ENCODE measurements at regions not wholly inside any gene's neighbourhood (a gene's known extent, or its start where the extent isn't known, plus 50 kb on each side); places are given as distances from the start of the nearest gene placed in this dataset.

- POLR2A ChIA-PET: no interaction called here
- intact Hi-C loops (cut with micrococcal nuclease): no loop called here
- CTCF ChIA-PET: interaction anchor here (1.4 kb wide), 1 partner anchor 657 kb away, joined by 3 read pairs; no protein-coding TSS in a partner anchor
- H3K4me1 Mint-ChIP-seq (ENCODE audit: insufficient read depth, unreplicated experiment): no peaks in the 10 kb centered on the region
- H3K36me3 Mint-ChIP-seq (ENCODE audit: insufficient read depth, unreplicated experiment): no peaks in the 10 kb centered on the region
- no peak overlapping the region for H3K4me3 Mint-ChIP-seq (ENCODE audit: unreplicated experiment)
- TF ChIP-seq, protein P1, sequence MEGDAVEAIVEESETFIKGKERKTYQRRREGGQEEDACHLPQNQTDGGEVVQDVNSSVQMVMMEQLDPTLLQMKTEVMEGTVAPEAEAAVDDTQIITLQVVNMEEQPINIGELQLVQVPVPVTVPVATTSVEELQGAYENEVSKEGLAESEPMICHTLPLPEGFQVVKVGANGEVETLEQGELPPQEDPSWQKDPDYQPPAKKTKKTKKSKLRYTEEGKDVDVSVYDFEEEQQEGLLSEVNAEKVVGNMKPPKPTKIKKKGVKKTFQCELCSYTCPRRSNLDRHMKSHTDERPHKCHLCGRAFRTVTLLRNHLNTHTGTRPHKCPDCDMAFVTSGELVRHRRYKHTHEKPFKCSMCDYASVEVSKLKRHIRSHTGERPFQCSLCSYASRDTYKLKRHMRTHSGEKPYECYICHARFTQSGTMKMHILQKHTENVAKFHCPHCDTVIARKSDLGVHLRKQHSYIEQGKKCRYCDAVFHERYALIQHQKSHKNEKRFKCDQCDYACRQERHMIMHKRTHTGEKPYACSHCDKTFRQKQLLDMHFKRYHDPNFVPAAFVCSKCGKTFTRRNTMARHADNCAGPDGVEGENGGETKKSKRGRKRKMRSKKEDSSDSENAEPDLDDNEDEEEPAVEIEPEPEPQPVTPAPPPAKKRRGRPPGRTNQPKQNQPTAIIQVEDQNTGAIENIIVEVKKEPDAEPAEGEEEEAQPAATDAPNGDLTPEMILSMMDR (IDR thresholded peaks at IDR 0.05; ENCODE audit: unreplicated experiment): no peak
- BruUV-seq (replicated peaks): no TSS peak
- DNase-seq (ENCODE audit: unreplicated experiment): no peak
- no peak overlapping the region for H3K27ac Mint-ChIP-seq (ENCODE audit: low read depth, unreplicated experiment)
- H3K9me3 Mint-ChIP-seq (ENCODE audit: unreplicated experiment): no peaks in the 10 kb centered on the region
- H3K27me3 Mint-ChIP-seq (ENCODE audit: insufficient read depth, unreplicated experiment): peaks cover 45% of the 10 kb centered on the region
These were observed 505.6 kb downstream of the RPS24 start for GRCh38 chr10:78539247-78539766.

- TF ChIP-seq, protein P1 (IDR thresholded peaks at IDR 0.05; ENCODE audit: unreplicated experiment): no peak
- Mint-ChIP-seq H3K27me3 (ENCODE audit: insufficient read depth, unreplicated experiment) (peaks cover 45% of the 10 kb centered on the region), H3K4me1 (ENCODE audit: insufficient read depth, unreplicated experiment) (no peaks in the 10 kb centered on the region), H3K9me3 (ENCODE audit: unreplicated experiment) (no peaks in the 10 kb centered on the region), H3K27ac (ENCODE audit: low read depth, unreplicated experiment) (no peak overlapping the region), H3K36me3 (ENCODE audit: insufficient read depth, unreplicated experiment) (no peaks in the 10 kb centered on the region), H3K4me3 (ENCODE audit: unreplicated experiment) (no peak overlapping the region)
- DNase-seq (ENCODE audit: unreplicated experiment): no peak
- POLR2A ChIA-PET: no interaction called here
- no TSS peak for BruUV-seq (replicated peaks)
- CTCF ChIA-PET: interaction anchor here (1.4 kb wide), 1 partner anchor 655 kb away, joined by 3 read pairs; no protein-coding TSS in a partner anchor
- intact Hi-C loops (cut with micrococcal nuclease): no loop called here
These were observed 506.9 kb downstream of the RPS24 start for GRCh38 chr10:78540355-78541076.

DNA sequence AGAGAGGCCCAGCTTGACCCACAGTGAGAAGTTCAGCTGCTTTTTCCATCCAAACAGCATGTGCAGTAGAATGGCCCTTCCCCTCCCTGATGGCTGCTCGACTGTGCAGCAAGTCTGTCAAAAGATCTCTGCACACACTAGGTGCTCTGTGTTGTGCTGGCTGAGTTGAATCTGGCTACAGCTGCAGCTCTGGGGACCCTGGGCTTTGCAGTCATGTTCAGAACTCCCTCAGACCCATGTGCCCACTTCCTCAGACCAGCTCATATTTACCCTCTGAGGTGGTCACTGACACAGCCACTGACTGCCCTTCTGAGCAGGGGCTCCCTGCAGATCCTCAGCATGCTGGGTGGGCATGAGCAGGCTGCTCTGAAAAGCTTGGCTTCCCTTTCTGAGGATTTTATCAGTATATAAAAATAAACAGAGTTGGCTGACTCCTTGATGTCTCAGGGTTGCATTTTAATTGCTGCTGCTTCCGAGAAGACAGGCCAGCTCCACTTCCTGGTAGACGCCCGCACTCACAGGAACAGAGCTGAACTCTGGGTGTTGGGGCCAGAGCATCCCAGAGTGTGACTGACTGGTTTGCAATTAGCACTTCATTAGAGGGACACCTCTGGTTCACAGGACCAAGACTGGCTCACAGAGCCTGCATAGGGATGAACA, 507.9 kb downstream of the RPS24 start:
- POLR2A ChIA-PET: no interaction called here
- Mint-ChIP-seq H3K9me3 (ENCODE audit: unreplicated experiment) (no peaks in the 10 kb centered on the region), H3K36me3 (ENCODE audit: insufficient read depth, unreplicated experiment) (no peaks in the 10 kb centered on the region), H3K4me3 (ENCODE audit: unreplicated experiment) (no peak overlapping the region), H3K27me3 (ENCODE audit: insufficient read depth, unreplicated experiment) (peaks cover 45% of the 10 kb centered on the region), H3K27ac (ENCODE audit: low read depth, unreplicated experiment) (no peak overlapping the region), H3K4me1 (ENCODE audit: insufficient read depth, unreplicated experiment) (no peaks in the 10 kb centered on the region)
- BruUV-seq (replicated peaks): no TSS peak
- DNase-seq (ENCODE audit: unreplicated experiment): no peak
- intact Hi-C loops (cut with micrococcal nuclease): no loop called here
- CTCF ChIA-PET: interaction anchor here (1.2 kb wide), 1 partner anchor 653 kb away, joined by 3 read pairs; no protein-coding TSS in a partner anchor
- TF ChIP-seq, protein P1 (IDR thresholded peaks at IDR 0.05; ENCODE audit: unreplicated experiment): no peak

DNA sequence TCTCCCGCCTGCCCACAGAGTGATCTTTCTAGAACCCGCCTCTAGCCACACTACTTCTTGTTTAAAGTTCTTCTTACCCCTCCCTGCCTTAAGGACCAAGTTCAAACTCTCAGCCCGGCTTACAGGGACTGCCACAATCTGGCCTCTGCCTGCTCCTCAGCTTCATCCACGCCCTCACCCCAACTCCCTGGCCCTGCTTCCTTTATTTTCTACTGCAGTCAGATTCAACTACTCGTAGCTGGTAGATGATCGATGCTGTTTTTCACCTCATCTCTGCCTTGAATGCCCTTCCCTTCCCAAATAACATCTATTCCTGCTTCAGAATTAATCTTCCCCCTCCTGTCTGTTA, 508.5 kb downstream of the RPS24 start:
- Mint-ChIP-seq H3K4me1 (ENCODE audit: insufficient read depth, unreplicated experiment) (no peaks in the 10 kb centered on the region), H3K36me3 (ENCODE audit: insufficient read depth, unreplicated experiment) (no peaks in the 10 kb centered on the region), H3K27ac (ENCODE audit: low read depth, unreplicated experiment) (no peak overlapping the region), H3K9me3 (ENCODE audit: unreplicated experiment) (no peaks in the 10 kb centered on the region), H3K27me3 (ENCODE audit: insufficient read depth, unreplicated experiment) (peaks cover 45% of the 10 kb centered on the region), H3K4me3 (ENCODE audit: unreplicated experiment) (no peak overlapping the region)
- intact Hi-C loops (cut with micrococcal nuclease): no loop called here
- DNase-seq (ENCODE audit: unreplicated experiment): no peak
- POLR2A ChIA-PET: no interaction called here
- TF ChIP-seq, protein P1 (IDR thresholded peaks at IDR 0.05; ENCODE audit: unreplicated experiment): no peak
- no TSS peak for BruUV-seq (replicated peaks)
- CTCF ChIA-PET: interaction anchor here (1.2 kb wide), 1 partner anchor 652 kb away, joined by 3 read pairs; no protein-coding TSS in a partner anchor

Measured in MCF 10A (cell line).